ENCODE measurements at regions not wholly inside any gene's neighbourhood (a gene's known extent, or its start where the extent isn't known, plus 50 kb on each side); places are given as distances from the start of the nearest gene placed in this dataset.

DNA sequence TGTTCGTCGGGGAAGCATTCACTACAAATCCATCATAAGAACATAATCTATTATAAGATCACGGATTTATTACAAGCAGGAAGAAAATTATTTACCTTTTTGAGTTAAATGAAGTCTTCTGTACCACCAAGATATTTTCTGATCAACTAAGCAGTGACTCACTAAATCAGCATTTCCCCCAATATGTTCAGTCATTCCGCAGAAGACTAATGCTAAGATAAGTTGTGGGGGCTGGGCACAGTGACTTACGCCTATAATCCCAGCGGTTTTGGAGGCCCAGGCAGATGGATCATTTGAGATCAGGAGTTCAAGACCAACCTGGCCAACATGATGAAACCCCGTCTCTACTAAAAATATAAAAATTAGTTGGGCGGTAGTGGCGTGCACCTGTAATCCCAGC, 144.2 kb upstream of the EGR2 start:
- TF ChIP-seq EZH2 (IDR thresholded peaks at IDR 0.05) (no peak), POLR2AphosphoS5 (IDR thresholded peaks at IDR 0.05; ENCODE audit: borderline replicate concordance, low read depth, low read length) (no peak), FOXP2 (optimal IDR thresholded peaks at IDR 0.05; ENCODE audit: control extremely low read depth, extremely low read length, insufficient read depth) (no peak)

Data from SK-N-MC (cell line).